GM19372 (cell line): ENCODE measurements at regions not wholly inside any gene's neighbourhood (a gene's known extent, or its start where the extent isn't known, plus 50 kb on each side); places are given as distances from the start of the nearest gene placed in this dataset.
"Not testable (repeated sequence)": the region's sequence is repeated elsewhere in the genome, so short reads cannot be mapped to it uniquely, and the experiment has no call there.

Experiments used
- ATAC-seq: cut with Tn5 transposase; IDR thresholded peaks from one replicate; pipeline ENCODE4 v1.9.1; 2021; ENCODE audit warnings: mild to moderate bottlenecking, low read depth, moderate library complexity; ENCODE audit not compliant: unreplicated experiment

GRCh38 chr12:116360579-116361413 lies 83.3 kb upstream of the MED13L start:
- ATAC-seq, result no peak

- no peak for ATAC-seq
These were observed 84.1 kb upstream of the MED13L start for GRCh38 chr12:116361414-116362223.

GRCh38 chr12:116365114-116365513 lies 87.6 kb upstream of the MED13L start:
- no peak for ATAC-seq

GRCh38 chr12:116365606-116366455 lies 88.3 kb upstream of the MED13L start:
- ATAC-seq, result no peak

GRCh38 chr12:116366456-116366776 lies 88.9 kb upstream of the MED13L start:
- ATAC-seq, result no peak

- ATAC-seq, result no peak
These were observed 89.3 kb upstream of the MED13L start for GRCh38 chr12:116366824-116367223.

- ATAC-seq, result no peak
These were observed 91.0 kb upstream of the MED13L start for GRCh38 chr12:116368196-116369194.

- no peak for ATAC-seq
These were observed 92.5 kb upstream of the MED13L start for GRCh38 chr12:116370004-116370404.

GRCh38 chr12:116370886-116371580 lies 93.5 kb upstream of the MED13L start:
- no peak for ATAC-seq

GRCh38 chr12:116372815-116373214 lies 95.3 kb upstream of the MED13L start:
- no peak for ATAC-seq

GRCh38 chr12:116373572-116374206 lies 96.2 kb upstream of the MED13L start:
- no peak for ATAC-seq

GRCh38 chr12:116374207-116374606 lies 96.7 kb upstream of the MED13L start:
- no peak for ATAC-seq

GRCh38 chr12:116375278-116375842 lies 97.9 kb upstream of the MED13L start:
- ATAC-seq, result no peak

GRCh38 chr12:116376354-116377193 lies 99.1 kb upstream of the MED13L start:
- ATAC-seq, result no peak

- not testable (repeated sequence) for ATAC-seq
These were observed 99.7 kb upstream of the MED13L start for GRCh38 chr12:116377194-116377571.

- no peak for ATAC-seq
These were observed 100.5 kb upstream of the MED13L start for GRCh38 chr12:116378002-116378401.

GRCh38 chr12:116380108-116380507 lies 102.6 kb upstream of the MED13L start:
- no peak for ATAC-seq
